ENCODE measurements at regions not wholly inside any gene's neighbourhood (a gene's known extent, or its start where the extent isn't known, plus 50 kb on each side); places are given as distances from the start of the nearest gene placed in this dataset.
"Not testable (repeated sequence)": the region's sequence is repeated elsewhere in the genome, so short reads cannot be mapped to it uniquely, and the experiment has no call there.

DNA sequence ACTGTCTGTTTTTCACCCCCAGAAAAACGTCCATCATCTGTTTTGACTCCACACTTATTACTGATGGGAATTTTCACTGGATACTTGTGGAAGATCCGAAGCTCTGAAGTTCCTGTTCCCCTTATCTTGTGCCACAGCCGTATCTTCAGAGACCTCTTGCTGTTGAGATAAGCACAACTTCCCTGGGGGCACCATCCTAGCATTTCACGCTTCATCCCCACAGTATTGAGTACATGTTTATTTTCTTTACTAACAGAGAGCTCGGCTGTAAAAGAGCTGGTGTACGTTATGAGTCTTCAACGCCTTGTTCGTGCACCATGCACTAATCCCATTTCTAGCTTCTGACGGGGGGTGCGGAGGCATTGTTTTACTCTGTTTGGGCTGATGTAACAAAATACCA is 813.6 kb upstream of the EEF2KMT start:
- TF ChIP-seq, protein P1, sequence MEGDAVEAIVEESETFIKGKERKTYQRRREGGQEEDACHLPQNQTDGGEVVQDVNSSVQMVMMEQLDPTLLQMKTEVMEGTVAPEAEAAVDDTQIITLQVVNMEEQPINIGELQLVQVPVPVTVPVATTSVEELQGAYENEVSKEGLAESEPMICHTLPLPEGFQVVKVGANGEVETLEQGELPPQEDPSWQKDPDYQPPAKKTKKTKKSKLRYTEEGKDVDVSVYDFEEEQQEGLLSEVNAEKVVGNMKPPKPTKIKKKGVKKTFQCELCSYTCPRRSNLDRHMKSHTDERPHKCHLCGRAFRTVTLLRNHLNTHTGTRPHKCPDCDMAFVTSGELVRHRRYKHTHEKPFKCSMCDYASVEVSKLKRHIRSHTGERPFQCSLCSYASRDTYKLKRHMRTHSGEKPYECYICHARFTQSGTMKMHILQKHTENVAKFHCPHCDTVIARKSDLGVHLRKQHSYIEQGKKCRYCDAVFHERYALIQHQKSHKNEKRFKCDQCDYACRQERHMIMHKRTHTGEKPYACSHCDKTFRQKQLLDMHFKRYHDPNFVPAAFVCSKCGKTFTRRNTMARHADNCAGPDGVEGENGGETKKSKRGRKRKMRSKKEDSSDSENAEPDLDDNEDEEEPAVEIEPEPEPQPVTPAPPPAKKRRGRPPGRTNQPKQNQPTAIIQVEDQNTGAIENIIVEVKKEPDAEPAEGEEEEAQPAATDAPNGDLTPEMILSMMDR (conservative IDR thresholded peaks at IDR 0.05; ENCODE audit: low read depth, low read length), result no peak
- no peak for DNase-seq (ENCODE audit: low read depth)
- no peak overlapping the region for H3K4me3 ChIP-seq (ENCODE audit: low read length)

DNA sequence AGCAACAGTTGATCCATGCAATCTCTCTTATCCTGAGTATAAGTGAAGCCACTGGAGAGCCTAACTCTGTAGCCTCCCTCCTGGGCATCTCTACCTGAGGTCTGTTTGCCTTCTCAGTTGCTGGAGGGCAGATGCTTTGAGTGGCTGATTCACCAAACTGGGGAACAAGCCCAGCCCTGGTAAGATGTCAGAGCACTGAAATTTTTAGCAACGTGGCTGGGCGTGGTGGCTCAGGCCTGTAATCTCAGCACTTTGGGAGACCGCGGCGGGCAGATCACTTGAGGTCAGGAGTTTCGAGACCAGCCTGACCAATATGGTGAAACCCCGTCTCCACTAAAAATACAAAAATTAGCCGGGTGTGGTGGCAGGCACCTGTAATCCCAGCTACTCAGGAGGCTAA is 812.0 kb upstream of the EEF2KMT start:
- DNase-seq (ENCODE audit: low read depth); H3K4me3 ChIP-seq (ENCODE audit: low read length): not testable (repeated sequence)

DNA sequence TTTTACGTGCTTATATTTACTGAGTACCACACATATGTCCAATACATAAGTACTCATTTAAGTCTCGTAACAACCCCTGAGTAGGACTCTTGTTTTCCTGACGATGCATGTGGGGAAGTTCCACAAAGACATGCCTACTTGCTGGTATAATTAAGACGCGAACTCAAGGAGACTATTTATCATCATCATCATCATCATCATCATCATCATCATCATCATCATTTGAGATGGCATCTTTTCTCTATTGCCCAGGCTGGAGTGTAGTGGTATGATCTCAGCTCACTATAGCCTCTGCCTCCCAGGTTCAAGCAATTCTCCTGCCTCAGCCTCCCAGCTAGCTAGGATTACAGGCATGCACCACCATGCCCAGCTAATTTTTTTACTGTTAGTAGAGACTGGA is 809.9 kb upstream of the EEF2KMT start:
- TF ChIP-seq, protein P1 (conservative IDR thresholded peaks at IDR 0.05; ENCODE audit: low read depth, low read length), result no peak
- DNase-seq (ENCODE audit: low read depth), result no peak
- H3K4me3 ChIP-seq (ENCODE audit: low read length), result no peak overlapping the region

DNA sequence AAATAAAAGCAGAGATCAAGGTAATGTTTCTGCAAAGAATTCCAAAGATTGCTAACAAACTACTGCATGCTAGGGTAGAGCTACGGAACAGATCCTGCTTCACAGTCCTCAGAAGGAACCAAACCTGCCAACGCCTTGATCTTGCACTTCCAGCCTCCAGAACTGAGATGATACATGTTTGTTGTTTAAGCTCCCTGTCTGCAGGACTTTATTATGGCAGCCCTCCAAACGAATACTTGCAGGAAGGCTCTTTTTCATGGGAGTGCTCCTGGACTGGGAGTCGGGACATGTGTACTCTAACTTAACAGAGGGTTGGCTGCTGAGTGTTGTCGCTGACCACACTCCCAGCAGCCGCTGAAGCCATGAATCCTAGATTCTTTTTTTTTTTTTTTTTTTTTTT is 808.8 kb upstream of the EEF2KMT start:
- no peak overlapping the region for H3K4me3 ChIP-seq (ENCODE audit: low read length)
- TF ChIP-seq, protein P1 (conservative IDR thresholded peaks at IDR 0.05; ENCODE audit: low read depth, low read length), result no peak
- no peak for DNase-seq (ENCODE audit: low read depth)

DNA sequence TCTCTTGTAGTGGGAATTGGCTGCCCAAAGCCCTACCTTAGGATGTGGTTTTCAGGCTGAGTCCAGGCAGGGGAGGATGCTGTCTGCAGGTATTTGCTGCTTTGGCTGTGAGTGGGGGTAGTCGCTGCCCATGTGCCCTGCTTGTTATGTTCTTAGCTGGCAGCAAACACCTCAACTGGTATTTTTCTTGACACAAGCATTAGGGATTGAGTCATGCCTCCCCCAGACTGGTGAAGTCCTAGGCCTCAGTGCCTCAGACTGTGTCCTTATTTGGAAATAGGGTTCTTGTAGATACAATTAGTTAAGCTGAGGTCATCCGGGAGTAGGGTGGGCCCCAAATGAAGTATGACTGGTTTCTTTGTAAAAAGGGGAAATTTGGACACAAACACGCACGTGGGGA is 808.3 kb upstream of the EEF2KMT start:
- DNase-seq (ENCODE audit: low read depth), result peak; percentile 17
- no peak overlapping the region for H3K4me3 ChIP-seq (ENCODE audit: low read length)
- TF ChIP-seq, protein P1 (conservative IDR thresholded peaks at IDR 0.05; ENCODE audit: low read depth, low read length), result no peak

DNA sequence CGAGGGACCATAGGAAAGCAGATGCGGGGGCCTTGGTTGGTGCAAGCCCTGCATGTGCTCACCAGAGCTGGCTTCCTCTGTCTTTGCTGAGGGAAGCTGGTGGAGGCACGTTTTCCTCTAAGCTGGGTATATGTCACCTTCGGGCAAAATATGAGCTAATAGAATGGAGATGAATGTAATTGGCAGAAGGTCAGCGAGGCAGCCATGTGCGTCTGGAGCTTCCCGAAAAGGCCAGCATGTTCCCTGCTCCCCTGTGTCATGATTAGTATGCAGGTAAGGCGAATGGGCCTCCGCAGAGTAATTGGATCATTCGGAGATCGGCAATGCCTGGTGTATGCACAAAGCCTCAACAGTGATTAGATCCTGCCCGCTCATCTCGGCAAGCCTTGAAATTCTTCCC is 806.2 kb upstream of the EEF2KMT start:
- no peak overlapping the region for H3K4me3 ChIP-seq (ENCODE audit: low read length)
- TF ChIP-seq, protein P1 (conservative IDR thresholded peaks at IDR 0.05; ENCODE audit: low read depth, low read length), result no peak
- no peak for DNase-seq (ENCODE audit: low read depth)

DNA sequence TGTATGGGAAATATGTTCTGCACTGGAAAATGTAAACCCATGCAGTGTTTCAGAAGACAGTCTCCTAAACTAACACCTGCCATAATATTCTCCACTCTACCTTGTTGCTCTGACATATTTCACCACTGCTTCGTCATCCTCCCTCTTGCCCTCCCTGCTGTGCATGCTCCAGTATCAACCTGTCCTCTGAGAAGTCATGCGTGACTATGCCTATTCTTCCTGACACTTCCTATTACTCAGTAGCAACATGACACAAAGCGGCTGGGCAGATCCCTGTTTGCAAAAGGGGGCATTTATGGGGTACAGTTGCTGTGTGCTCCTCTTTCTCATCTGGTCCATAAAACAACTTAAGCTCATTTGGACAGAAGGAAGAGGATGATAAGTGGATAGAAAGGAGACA is 805.6 kb upstream of the EEF2KMT start:
- no peak overlapping the region for H3K4me3 ChIP-seq (ENCODE audit: low read length)
- TF ChIP-seq, protein P1 (conservative IDR thresholded peaks at IDR 0.05; ENCODE audit: low read depth, low read length), result no peak
- DNase-seq (ENCODE audit: low read depth), result no peak

DNA sequence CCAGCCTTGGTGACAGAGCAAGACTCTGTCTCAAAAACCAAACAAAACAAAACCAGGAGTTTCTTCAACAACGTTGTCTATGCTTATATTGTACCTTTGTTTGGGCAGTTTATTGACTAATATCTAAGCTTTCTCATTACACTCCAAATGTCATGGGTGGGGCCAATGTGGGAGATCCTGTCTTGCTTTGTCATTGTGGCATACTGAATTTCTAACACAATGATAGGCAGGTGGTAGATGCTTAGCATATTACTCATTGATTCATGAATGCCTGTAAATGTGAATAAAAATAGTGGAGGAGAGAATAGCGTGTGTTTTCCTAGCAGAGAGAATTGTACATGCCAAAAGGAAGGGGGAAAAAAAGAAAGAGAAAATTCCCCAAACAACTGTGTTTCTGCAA is 802.5 kb upstream of the EEF2KMT start:
- TF ChIP-seq, protein P1 (conservative IDR thresholded peaks at IDR 0.05; ENCODE audit: low read depth, low read length), result no peak
- no peak overlapping the region for H3K4me3 ChIP-seq (ENCODE audit: low read length)
- no peak for DNase-seq (ENCODE audit: low read depth)
